GM10266 (cell line): ENCODE measurements at regions not wholly inside any gene's neighbourhood (a gene's known extent, or its start where the extent isn't known, plus 50 kb on each side); places are given as distances from the start of the nearest gene placed in this dataset.

Experiments used
- DNase-seq: peaks from one replicate; pipeline ENCODE4 v3.0.0; 2012; ENCODE audit errors: extremely low spot score
- TF ChIP-seq, protein P1 (sequence below): IDR thresholded peaks from 2 replicates; pipeline ENCODE4 v1.5.1; 2012; ENCODE audit warnings: mild to moderate bottlenecking, low read depth; ENCODE audit not compliant: control insufficient read depth, insufficient read depth; ENCODE audit errors: missing control alignments

GRCh38 chr2:181138816-181139215 lies 158.4 kb downstream of the UBE2E3 start:
- no peak for DNase-seq
- TF ChIP-seq, protein P1, sequence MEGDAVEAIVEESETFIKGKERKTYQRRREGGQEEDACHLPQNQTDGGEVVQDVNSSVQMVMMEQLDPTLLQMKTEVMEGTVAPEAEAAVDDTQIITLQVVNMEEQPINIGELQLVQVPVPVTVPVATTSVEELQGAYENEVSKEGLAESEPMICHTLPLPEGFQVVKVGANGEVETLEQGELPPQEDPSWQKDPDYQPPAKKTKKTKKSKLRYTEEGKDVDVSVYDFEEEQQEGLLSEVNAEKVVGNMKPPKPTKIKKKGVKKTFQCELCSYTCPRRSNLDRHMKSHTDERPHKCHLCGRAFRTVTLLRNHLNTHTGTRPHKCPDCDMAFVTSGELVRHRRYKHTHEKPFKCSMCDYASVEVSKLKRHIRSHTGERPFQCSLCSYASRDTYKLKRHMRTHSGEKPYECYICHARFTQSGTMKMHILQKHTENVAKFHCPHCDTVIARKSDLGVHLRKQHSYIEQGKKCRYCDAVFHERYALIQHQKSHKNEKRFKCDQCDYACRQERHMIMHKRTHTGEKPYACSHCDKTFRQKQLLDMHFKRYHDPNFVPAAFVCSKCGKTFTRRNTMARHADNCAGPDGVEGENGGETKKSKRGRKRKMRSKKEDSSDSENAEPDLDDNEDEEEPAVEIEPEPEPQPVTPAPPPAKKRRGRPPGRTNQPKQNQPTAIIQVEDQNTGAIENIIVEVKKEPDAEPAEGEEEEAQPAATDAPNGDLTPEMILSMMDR = no peak

DNA sequence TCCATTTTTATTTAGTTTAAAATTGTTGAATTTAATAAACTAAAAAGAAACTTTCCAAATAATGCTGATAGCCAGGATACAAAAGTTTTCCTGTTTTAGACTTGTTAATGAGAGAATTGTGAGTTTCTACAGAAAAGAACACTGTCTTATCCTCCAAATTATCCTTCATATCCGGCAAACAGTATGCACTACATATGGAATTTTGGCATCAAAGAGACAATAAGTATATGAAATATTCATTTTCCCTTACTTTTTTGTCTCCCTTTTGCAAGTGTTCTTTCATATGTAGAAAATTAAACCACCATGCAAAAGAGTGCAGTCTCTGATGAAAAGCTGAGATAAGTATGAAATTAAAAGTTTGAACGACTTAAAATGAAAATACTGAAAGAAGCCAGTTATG lies 159.4 kb downstream of the UBE2E3 start:
- DNase-seq = no peak
- TF ChIP-seq, protein P1 = no peak

GRCh38 chr2:181140414-181140813 lies 160.0 kb downstream of the UBE2E3 start:
- TF ChIP-seq, protein P1 = no peak

DNA sequence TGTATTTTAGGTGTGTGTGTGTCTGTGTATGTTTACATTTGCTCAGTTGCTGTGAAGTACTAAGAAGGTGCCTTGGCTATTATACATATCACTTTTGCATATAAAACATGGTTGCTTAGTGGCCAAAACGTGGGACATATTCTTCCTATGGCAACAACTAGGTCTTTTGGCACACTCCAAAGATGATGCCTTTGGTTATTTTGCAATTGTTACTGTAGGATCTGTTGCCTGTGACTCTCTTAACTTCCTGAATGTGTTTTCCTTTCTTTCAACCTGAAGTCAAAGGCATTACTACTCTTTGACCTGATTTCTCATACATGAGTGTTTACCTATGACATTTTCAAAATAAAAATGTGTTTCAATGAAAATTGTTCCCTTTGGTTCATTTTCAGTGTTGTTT lies 160.5 kb downstream of the UBE2E3 start:
- TF ChIP-seq, protein P1 = no peak

More at GRCh38 chr2:181140414-181140813, 160.0 kb downstream of the UBE2E3 start:
- DNase-seq = no peak

GRCh38 chr2:181141676-181142075 lies 161.3 kb downstream of the UBE2E3 start:
- TF ChIP-seq, protein P1 = no peak
- no peak for DNase-seq

More for the DNA sequence above, 160.5 kb downstream of the UBE2E3 start:
- DNase-seq = no peak

- TF ChIP-seq, protein P1 = no peak
- no peak for DNase-seq
Observed at GRCh38 chr2:181142514-181142913, 162.1 kb downstream of the UBE2E3 start.

DNA sequence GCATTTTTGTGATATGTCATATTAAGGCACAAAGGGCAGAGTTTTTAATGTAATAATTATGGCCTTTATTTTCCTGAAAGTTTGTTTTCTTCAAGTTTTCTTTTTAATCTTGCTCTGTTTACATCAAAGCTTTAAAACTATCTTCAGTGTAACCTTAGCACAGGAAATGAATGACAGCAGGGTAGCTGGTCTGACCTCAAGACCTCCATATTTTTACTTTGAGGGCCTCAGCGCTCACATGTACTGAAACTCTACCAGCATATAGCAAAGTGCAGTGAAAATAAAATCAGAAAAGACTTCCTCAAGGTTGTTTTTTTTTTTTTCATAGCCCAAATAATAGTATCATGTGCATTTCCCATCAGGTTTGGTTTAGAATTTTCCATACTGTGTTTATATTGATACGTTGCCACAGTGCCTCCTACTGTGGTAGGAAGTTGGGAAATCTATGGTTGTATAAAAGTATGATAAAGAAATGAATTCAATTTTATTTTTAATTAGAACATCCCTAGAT lies 163.4 kb downstream of the UBE2E3 start:
- TF ChIP-seq, protein P1 = no peak
- no peak for DNase-seq
